ENCODE measurements at regions not wholly inside any gene's neighbourhood (a gene's known extent, or its start where the extent isn't known, plus 50 kb on each side); places are given as distances from the start of the nearest gene placed in this dataset.

DNA sequence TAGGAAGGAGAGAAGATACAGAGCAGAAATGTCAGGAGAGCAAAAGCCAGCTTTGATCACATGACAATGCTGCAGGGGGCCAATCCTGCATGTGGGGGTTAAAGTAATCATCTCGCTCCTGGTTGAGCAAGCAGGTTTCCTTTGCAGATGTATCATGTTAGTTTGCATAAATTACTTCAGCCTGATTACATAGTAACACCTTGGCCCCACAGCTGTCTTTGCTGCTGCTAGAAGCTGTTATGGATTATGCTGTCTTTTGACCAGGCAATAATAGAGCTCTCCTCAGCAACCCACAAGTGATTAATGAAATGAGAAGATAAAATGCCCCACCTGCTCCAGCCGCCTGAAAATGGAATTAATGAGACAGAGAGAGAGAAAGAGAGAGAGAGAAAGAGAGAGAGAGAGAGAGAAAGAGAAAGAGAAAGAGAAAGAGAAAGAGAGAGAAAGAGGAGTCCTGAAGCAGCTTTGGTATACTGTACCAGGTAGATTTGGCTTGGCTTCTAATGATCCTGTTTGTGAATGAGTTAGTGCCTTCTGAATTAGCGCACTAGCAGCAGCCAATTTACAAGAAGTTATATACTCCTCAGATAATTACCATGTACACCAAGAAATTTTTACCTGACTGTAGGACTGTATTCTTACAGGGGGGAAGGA lies 174.3 kb upstream of the RORB start:
- TF ChIP-seq, protein P1, sequence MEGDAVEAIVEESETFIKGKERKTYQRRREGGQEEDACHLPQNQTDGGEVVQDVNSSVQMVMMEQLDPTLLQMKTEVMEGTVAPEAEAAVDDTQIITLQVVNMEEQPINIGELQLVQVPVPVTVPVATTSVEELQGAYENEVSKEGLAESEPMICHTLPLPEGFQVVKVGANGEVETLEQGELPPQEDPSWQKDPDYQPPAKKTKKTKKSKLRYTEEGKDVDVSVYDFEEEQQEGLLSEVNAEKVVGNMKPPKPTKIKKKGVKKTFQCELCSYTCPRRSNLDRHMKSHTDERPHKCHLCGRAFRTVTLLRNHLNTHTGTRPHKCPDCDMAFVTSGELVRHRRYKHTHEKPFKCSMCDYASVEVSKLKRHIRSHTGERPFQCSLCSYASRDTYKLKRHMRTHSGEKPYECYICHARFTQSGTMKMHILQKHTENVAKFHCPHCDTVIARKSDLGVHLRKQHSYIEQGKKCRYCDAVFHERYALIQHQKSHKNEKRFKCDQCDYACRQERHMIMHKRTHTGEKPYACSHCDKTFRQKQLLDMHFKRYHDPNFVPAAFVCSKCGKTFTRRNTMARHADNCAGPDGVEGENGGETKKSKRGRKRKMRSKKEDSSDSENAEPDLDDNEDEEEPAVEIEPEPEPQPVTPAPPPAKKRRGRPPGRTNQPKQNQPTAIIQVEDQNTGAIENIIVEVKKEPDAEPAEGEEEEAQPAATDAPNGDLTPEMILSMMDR (conservative IDR thresholded peaks at IDR 0.05; ENCODE audit: low read depth, low read length), result no peak
- DNase-seq (ENCODE audit: low read depth), result no peak
- H3K4me3 ChIP-seq (ENCODE audit: low read depth, low read length), result no peak overlapping the region

DNA sequence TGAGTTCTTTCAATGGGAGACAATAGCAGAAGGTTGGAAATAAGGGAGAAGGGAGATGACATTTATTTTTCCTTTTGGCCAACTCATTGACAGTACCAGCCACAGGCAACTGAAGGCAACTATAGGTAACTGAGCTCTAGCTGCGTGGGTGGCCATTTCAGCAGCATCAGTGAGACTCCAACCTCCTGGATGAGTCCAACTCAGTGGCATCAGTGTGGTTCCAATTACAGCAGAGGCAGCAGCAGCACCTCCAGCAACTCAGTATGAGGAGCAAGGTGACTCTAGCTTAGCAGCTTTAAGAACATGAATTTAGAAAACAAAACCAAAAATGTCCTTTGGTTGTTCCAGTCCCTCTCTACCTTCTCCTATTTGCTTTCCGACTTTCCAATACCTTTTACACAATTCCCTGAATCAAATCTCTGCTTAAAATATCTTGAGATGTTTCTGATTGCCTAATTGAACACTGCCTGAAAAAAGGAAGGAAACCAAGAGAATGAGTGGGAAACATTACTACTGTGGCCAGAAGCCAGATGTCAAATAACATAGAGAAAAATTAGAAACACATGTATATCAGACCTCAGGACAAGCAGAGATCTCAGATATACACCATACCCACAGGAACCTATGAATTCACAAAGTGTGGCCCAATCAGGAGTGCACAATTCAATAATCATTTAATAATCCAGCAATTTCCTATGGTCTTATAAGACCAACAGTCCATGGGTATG lies 166.5 kb upstream of the RORB start:
- TF ChIP-seq, protein P1 (conservative IDR thresholded peaks at IDR 0.05; ENCODE audit: low read depth, low read length), result no peak
- no peak for DNase-seq (ENCODE audit: low read depth)
- no peak overlapping the region for H3K4me3 ChIP-seq (ENCODE audit: low read depth, low read length)

DNA sequence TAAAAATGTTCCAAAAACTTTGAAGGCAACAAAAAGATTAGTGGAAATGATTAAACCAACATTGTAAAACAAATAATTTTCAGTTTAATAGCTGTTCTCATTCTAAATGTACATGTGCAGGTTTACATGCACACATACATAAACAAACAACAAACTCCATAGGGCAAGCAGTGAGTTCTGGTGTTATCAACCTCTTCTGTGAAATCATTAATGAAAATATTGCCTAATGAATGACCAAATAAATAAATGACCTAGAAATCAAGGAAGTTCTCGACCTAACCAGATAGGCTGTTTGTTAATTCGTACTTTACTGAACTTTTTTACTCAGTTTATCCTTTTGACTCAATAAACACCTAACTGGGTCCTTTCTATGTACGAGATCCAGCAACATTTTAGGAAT lies 165.5 kb upstream of the RORB start:
- DNase-seq (ENCODE audit: low read depth), result no peak
- TF ChIP-seq, protein P1 (conservative IDR thresholded peaks at IDR 0.05; ENCODE audit: low read depth, low read length), result no peak
- H3K4me3 ChIP-seq (ENCODE audit: low read depth, low read length), result no peak overlapping the region

DNA sequence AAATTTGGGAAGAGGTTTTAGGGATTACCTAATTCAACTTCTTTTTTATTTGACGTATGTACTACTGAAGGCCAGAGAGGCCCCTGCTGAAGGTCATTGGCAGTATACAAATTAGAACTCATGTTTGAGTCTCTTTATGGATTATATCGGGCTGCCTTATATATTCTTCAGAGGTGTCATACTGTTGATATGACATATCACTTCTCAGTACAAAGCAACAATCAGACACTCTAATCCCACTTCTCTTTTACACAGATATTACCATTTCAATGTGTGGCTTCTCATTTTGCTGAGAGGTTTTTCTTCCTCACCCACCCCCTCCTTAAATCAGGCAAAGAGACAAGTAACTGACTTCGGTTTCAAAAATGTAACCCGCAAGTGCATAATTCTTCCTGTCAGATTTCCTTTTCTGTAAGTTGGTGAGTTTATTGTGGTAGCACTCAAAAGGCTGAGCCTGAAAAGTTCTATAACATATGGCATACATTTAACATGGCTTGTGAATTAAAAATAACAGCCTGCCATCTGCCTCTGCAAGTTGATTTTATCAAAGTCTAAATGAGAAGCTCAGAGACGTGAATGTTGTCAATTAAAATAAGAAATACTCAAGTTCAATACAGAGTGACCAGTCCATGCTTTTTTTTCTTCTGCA lies 163.6 kb upstream of the RORB start:
- no peak overlapping the region for H3K4me3 ChIP-seq (ENCODE audit: low read depth, low read length)
- TF ChIP-seq, protein P1 (conservative IDR thresholded peaks at IDR 0.05; ENCODE audit: low read depth, low read length), result no peak
- no peak for DNase-seq (ENCODE audit: low read depth)

DNA sequence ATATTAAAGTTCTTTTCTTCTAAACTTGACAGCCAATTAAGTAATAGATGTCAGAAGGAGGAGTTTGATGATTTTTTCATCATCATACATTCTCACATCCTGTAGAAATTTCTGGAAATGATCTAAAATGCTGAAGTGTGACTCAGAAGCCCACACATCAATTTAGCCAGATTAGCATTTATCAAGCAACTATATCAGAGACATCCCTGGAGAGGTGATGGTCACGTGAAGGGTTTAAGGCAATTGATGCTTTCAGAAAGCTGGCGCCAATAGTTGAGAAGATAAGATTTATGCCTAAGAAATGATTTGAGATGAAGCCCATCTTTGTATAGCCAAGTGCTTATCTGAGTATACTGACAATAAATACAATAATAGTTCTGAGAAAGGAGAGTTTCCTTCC lies 162.9 kb upstream of the RORB start:
- DNase-seq (ENCODE audit: low read depth), result no peak
- TF ChIP-seq, protein P1 (conservative IDR thresholded peaks at IDR 0.05; ENCODE audit: low read depth, low read length), result no peak
- no peak overlapping the region for H3K4me3 ChIP-seq (ENCODE audit: low read depth, low read length)

DNA sequence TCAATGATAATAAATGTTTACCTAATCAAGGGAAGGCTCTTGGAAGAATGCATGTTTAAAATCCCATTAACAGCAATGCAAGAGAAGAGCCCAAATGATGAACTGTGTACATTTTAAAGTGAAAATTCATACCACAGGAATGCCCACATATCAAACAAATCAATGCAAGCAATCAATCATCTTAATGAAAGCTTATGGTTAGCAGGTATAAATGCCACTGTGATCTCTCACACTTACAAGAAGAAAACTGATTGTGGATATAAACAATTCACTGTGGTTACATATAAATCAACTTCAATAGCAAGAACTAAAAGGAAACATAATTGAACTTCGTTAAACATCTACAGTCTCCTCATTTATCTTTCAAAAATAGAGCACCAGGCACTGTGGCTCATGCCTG lies 161.0 kb upstream of the RORB start:
- TF ChIP-seq, protein P1 (conservative IDR thresholded peaks at IDR 0.05; ENCODE audit: low read depth, low read length), result no peak
- H3K4me3 ChIP-seq (ENCODE audit: low read depth, low read length), result no peak overlapping the region

More for the DNA sequence above, 161.0 kb upstream of the RORB start:
- DNase-seq (ENCODE audit: low read depth), result no peak
